Thyroid gland (tissue), 4 donors: ENCODE measurements at regions not wholly inside any gene's neighbourhood (a gene's known extent, or its start where the extent isn't known, plus 50 kb on each side); places are given as distances from the start of the nearest gene placed in this dataset.

Source experiments
- DNase-seq, 2 donors: peaks; one replicate each; pipeline ENCODE4 v3.0.0-alpha.2; 2019
- H3K27ac ChIP-seq, 3 donors: fragments of 200-600 bp; sonication (generic); 1 replicate in 2 of 3; 2 replicates in 1 of 3; pipeline ENCODE4 v1.5.1; 2016 to 2019; ENCODE audit warnings: mild to moderate bottlenecking in 1 of 3, moderate library complexity in 1 of 3
- H3K27me3 ChIP-seq: fragments of 200-600 bp; sonication (generic); one replicate; pipeline ENCODE4 v1.5.1; 2019
- H3K36me3 ChIP-seq, 2 donors: fragments of 200-600 bp; sonication (generic); one replicate each; pipeline ENCODE4 v1.5.1; 2016 to 2019
- H3K4me1 ChIP-seq, 2 donors: fragments of 200-600 bp; sonication (generic); one replicate each; pipeline ENCODE4 v1.5.1; 2017 to 2019
- H3K4me3 ChIP-seq, 3 donors: fragments of 200-600 bp; sonication (generic); replicated peaks in 1 of 3; 1 replicate in 2 of 3; 2 replicates in 1 of 3; pipeline ENCODE4 v1.5.1; 2016; ENCODE audit warnings: mild to moderate bottlenecking in 1 of 3
- H3K9me3 ChIP-seq: fragments of 200-600 bp; sonication (generic); one replicate; pipeline ENCODE4 v1.5.1; 2017
- POLR2A ChIP-seq, 2 donors: fragments of 450-650 bp; IDR thresholded peaks; one replicate each; pipeline ENCODE4 v1.6.1; 2017; ENCODE audit warnings: antibody characterized with exemption in 2 of 2, mild to moderate bottlenecking in 2 of 2, moderate library complexity in 1 of 2
- WGBS, 2 donors: methylation state at CpG; one replicate each; pipeline ENCODE4 v1.1.5; 2017; 5-methylcytosine and 5-hydroxymethylcytosine counted together
- intact Hi-C: fragments of 100-400 bp; cut with DNase I; formaldehyde crosslinking; loops from one replicate; pipeline ENCODE4 v1.15.1; 2023
- TF ChIP-seq, protein P1 (sequence below), 6 experiments: fragments of 200-600 bp in 3 of 6; fragments of 450-650 bp in 3 of 6; sonication (generic) in 3 of 6; IDR thresholded peaks; one replicate each; pipeline ENCODE4 v1.5.1; 2016 to 2019; ENCODE audit warnings: antibody characterized with exemption in 6 of 6, mild to moderate bottlenecking in 2 of 6, inconsistent platforms in 1 of 6, moderate library complexity in 1 of 6

DNA sequence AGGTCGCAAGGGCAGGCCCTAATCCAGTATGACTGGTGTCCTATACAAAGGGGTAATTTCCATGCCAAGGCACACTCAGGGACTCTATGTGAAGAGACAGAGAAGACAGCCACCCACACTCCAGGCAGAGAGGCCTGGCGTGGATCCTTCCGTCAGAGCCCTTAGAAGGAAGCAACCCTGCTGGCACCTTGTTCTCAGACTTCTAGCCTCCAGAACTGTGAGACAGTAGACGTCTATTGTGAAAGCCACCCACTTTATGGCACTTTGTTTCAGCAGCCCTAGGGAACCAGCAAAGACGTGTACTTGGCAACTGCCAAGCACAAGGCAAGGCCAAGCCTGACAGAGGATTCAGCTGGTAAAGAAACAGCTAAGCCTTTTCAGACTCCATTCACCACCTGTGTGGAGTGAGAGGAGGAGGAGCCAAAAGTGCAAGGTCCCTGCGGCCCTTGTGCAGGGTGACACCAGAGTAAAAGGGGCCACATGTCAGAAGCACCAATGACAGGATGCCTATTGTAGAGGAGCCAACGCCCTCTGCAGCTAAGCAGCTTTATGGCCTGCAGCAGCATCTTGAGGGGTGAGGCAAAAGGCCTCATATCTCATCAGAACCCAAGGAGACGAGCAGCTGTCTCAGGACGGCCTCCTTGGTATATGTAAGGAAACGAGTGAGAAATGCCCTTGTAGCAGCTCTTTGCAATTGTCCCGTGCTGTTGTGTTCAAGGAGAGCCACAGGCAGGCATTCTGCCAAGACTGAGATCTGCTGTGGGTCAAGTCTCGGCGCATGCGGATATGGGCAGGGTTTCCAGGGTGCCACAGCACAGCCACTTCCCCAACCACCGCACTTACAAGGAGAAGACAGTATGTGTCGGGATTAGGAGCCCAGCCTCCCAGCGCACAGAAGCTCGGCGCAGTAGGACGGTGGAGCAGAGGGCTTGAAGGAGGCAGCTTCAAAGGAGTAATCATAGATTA is 121.5 kb upstream of the LIPC start:
- TF ChIP-seq, protein P1, sequence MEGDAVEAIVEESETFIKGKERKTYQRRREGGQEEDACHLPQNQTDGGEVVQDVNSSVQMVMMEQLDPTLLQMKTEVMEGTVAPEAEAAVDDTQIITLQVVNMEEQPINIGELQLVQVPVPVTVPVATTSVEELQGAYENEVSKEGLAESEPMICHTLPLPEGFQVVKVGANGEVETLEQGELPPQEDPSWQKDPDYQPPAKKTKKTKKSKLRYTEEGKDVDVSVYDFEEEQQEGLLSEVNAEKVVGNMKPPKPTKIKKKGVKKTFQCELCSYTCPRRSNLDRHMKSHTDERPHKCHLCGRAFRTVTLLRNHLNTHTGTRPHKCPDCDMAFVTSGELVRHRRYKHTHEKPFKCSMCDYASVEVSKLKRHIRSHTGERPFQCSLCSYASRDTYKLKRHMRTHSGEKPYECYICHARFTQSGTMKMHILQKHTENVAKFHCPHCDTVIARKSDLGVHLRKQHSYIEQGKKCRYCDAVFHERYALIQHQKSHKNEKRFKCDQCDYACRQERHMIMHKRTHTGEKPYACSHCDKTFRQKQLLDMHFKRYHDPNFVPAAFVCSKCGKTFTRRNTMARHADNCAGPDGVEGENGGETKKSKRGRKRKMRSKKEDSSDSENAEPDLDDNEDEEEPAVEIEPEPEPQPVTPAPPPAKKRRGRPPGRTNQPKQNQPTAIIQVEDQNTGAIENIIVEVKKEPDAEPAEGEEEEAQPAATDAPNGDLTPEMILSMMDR (IDR thresholded peaks at IDR 0.05), result no peak
- no peak for TF ChIP-seq POLR2A (IDR thresholded peaks at IDR 0.05)
- H3K4me1 ChIP-seq, result peaks cover 19% of the 10 kb centered on the region in 2 donors
- no peak overlapping the region for H3K4me3 ChIP-seq
- no peaks in the 10 kb centered on the region for H3K27me3 ChIP-seq
- H3K9me3 ChIP-seq, result no peaks in the 10 kb centered on the region
- DNase-seq, result peak; percentile 71 to 77
- no peak overlapping the region for H3K27ac ChIP-seq
- WGBS, 2 donors, result 61 to 71% methylated on average over 19 of the region's 20 CpGs
- H3K36me3 ChIP-seq, result no peaks in the 10 kb centered on the region
- intact Hi-C loops, result no loop called here

DNA sequence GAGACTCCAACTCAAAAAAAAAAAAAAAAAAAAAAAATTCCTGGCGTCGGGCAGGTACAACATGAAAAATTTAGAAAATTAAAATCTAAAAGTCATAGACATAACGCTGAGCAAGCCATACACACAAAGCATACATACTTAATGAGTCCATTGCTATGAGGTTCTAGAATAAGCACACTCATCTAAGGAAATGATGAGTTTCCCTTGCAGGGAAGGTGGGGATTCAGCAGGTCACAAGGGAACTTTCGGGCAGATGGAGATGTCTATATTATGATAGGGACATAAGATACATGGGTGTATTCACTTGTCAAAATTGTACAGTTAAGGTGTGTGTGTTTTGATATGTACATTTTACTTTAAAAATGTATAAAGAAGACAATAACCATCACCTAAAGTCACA is 120.2 kb upstream of the LIPC start:
- Histone ChIP-seq H3K27ac (no peak overlapping the region), H3K4me1 (peaks cover 15 to 17% of the 10 kb centered on the region in 2 donors), H3K9me3 (no peaks in the 10 kb centered on the region), H3K4me3 (no peak overlapping the region), H3K36me3 (no peaks in the 10 kb centered on the region), H3K27me3 (no peaks in the 10 kb centered on the region)
- no peak for DNase-seq
- no peak for TF ChIP-seq POLR2A (IDR thresholded peaks at IDR 0.05)
- TF ChIP-seq, protein P1 (IDR thresholded peaks at IDR 0.05), result no peak
- WGBS, 2 donors, result 92 to 94% methylated on average over 4 of the region's 4 CpGs
- intact Hi-C loops, result no loop called here

DNA sequence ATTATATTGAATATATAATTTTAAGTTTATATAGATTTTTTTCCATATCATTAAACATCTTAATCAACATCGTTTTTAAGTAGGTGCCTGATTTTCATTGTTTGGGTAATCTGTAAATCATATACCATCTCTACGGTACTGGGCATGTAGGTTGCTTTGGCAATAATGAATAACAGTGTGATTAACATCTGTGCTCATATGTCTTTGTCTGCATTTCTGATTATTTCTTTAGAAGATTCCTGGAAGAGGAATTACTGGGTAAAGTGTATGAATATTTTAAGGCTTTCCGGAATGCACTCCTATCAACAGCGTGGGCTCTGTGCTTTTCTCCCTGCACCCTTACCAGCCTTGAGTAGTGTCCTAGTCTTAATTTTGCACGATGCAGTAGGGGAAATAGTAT is 119.8 kb upstream of the LIPC start:
- Histone ChIP-seq H3K4me3 (no peak overlapping the region), H3K9me3 (no peaks in the 10 kb centered on the region), H3K4me1 (peaks cover 10 to 12% of the 10 kb centered on the region in 2 donors), H3K27ac (no peak overlapping the region), H3K27me3 (no peaks in the 10 kb centered on the region), H3K36me3 (no peaks in the 10 kb centered on the region)
- intact Hi-C loops, result no loop called here
- no peak for DNase-seq
- 87 to 90% methylated on average over 5 of the region's 5 CpGs for WGBS, 2 donors
- no peak for TF ChIP-seq POLR2A (IDR thresholded peaks at IDR 0.05)
- TF ChIP-seq, protein P1 (IDR thresholded peaks at IDR 0.05), result no peak

DNA sequence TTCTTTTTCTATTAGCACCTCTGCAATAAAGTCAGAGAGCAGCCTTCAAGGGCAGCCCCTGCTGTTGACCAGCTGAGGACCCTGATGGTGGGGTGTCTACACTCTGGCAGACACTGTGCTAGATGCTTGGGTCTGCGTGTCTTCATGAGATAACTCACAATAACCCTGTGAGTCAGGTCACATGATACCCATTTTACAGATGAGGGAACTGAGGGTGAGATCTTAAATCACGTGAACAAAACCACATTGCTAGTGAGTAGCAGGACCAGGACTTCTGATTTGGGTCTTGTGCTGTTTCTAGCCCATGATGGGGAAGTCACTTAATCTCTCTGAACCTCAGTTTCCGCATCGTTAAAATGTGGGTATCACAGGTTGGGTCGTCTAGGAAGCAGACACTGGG is 118.5 kb upstream of the LIPC start:
- Histone ChIP-seq H3K9me3 (no peaks in the 10 kb centered on the region), H3K4me1 (peaks cover 0 to 4% of the 10 kb centered on the region in 2 donors), H3K27me3 (no peaks in the 10 kb centered on the region), H3K36me3 (no peaks in the 10 kb centered on the region), H3K27ac (no peak overlapping the region), H3K4me3 (no peak overlapping the region)
- intact Hi-C loops, result no loop called here
- no peak for DNase-seq
- TF ChIP-seq, protein P1 (IDR thresholded peaks at IDR 0.05), result no peak
- TF ChIP-seq POLR2A (IDR thresholded peaks at IDR 0.05), result no peak
- WGBS, 2 donors, result 93% methylated on average over 5 of the region's 5 CpGs
